H54 (cell line): ENCODE measurements at regions not wholly inside any gene's neighbourhood (a gene's known extent, or its start where the extent isn't known, plus 50 kb on each side); places are given as distances from the start of the nearest gene placed in this dataset.

Experiments used
- DNase-seq: peaks from one replicate; pipeline ENCODE4 v3.0.0; 2011; ENCODE audit warnings: low spot score, mixed read lengths; ENCODE audit not compliant: insufficient read length
- FAIRE-seq: peaks from 3 replicates; lab custom pipeline; 2011; peaks lifted over from hg19 to GRCh38; lab: Jason Lieb, UNC
- POLR2A ChIP-seq: IDR thresholded peaks from 2 replicates; pipeline ENCODE4 v1.6.1; 2011; ENCODE audit warnings: low read depth, mild to moderate bottlenecking, low read length

GRCh38 chr13:103759361-103759760, 693.1 kb upstream of the SLC10A2 start:
- DNase-seq (no peak), FAIRE-seq (no peak)
- TF ChIP-seq POLR2A, result no peak

- DNase-seq, result no peak
- FAIRE-seq, result no peak
- no peak for TF ChIP-seq POLR2A
Observed at GRCh38 chr13:103758222-103758621, 692.0 kb upstream of the SLC10A2 start.

DNA sequence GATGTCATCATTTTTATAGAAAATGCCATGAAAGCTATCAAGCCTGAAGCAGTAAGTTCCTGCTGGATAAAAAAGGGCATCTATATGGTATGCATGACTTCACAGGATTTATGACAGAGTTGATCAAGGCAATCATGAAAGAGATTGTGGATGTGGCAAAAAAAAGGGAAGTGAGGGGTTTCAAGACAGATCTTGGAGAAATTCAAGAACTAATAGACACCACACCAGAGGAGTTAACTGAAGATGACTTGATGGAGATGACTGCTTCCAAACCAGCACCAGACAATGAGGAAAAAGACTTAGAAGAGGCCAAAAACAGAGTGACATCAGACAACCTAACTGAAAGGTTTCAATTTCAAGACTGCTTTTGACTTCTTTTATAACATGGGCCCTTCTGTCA, 691.1 kb upstream of the SLC10A2 start:
- DNase-seq (no peak), FAIRE-seq (no peak)
- no peak for TF ChIP-seq POLR2A

DNA sequence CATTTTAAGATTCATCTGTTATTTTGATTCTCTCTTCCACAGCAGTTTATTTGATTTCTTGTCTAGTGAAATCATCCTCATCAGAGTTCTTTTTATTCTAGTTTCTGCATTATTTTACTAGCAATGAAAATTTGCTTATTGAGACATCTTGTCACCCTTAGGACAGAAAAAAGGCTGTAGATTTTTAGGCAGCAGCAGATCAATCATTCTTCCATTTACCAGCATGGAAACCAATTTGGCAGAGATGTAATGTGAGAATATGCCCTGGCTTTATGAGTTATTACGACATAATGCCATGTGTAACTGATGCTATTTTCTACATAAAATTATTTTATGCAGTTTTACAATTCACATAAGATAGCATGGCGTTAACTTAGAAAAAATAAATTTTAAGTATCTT, 688.6 kb upstream of the SLC10A2 start:
- DNase-seq, result no peak
- no peak for FAIRE-seq
- no peak for TF ChIP-seq POLR2A

DNA sequence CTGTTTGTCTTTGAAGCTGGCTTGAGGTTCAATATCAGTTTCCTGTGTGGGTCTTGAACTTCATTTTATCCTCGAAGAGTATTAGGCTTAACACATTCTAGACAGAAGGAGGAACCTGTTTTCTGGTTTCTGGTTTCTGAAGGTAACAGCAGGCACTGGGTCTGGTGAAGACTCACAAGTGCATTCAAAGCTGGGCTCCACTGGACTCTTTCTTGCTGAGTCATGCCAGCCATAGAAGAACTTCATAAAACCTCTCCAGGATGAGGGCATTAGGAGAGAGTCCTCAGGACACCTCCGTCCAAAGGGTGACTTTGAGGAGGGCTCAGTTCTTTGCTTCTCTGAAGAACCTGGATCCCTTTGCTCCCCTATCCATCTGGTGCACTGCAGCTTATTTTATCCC, 668.6 kb upstream of the SLC10A2 start:
- FAIRE-seq, result no peak
- DNase-seq, result no peak
- TF ChIP-seq POLR2A, result no peak

DNA sequence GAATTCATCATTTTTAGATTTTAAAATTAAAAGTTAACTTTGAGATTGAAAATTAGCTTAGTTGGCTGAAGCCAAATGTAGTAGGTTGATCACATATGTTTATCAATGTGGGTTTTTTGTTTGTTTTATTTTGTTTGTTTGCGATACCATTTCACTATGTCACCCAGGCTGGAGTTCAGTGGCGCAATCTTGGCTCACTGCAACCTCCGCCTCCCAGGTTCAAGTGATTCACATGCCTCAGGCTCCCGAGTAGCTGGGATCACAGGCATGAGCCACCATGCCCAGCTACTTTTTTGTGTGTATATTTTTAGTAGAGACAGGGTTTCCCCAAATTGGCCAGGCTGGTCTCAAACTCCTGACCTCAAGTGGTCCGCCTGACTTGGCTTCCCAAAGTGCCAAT, 665.7 kb upstream of the SLC10A2 start:
- no peak for FAIRE-seq
- no peak for DNase-seq

GRCh38 chr13:103730407-103730806, 664.2 kb upstream of the SLC10A2 start:
- no peak for FAIRE-seq

More for the DNA sequence above, 665.7 kb upstream of the SLC10A2 start:
- no peak for TF ChIP-seq POLR2A

GRCh38 chr13:103726808-103727207, 660.6 kb upstream of the SLC10A2 start:
- TF ChIP-seq POLR2A, result no peak
- DNase-seq, result no peak
- no peak for FAIRE-seq

More at GRCh38 chr13:103730407-103730806, 664.2 kb upstream of the SLC10A2 start:
- TF ChIP-seq POLR2A, result no peak
- DNase-seq, result no peak

DNA sequence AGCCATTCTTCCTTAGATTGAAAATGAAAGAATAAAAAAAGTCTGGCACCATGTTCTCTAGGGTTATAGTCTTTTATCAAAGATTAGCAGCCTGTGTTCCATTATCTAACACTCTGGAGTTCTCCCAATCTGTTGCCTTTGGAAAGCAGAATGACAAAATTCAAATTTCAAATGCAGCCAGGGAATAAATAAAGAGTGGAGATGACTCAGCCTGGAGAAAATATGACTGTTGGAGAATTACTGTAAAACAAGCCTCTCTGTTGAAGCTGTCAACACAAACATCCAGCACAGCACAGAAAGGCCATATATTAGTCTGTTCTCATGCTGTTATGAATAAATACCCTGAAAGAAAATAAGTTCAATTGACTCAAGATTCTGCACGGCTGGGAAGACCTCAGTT, 650.5 kb upstream of the SLC10A2 start:
- DNase-seq (no peak), FAIRE-seq (no peak)
- no peak for TF ChIP-seq POLR2A

DNA sequence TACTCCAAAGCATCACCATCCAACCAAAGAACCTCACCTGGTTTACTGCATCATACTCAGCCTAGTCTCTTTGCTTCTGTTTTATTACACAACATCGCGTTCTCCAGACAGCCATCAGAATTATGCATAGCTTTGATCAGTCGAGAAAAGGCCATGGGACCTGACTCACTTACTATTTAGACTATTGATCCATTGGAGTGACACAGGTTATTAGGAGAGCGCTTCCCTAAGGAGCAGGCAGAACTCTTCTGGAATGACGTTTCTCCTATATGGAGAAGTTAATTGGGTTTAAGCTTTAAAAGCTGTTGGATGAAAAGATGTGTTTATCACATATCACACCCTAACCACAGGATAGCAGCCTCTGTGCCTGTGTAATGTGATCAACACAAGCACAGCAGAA, 649.1 kb upstream of the SLC10A2 start:
- TF ChIP-seq POLR2A, result no peak
- no peak for FAIRE-seq
- no peak for DNase-seq

- no peak for DNase-seq
- no peak for TF ChIP-seq POLR2A
- FAIRE-seq, result no peak
Observed at GRCh38 chr13:103703246-103703645, 637.0 kb upstream of the SLC10A2 start.

- FAIRE-seq, result no peak
- no peak for TF ChIP-seq POLR2A
- no peak for DNase-seq
Observed at GRCh38 chr13:103698000-103698399, 631.8 kb upstream of the SLC10A2 start.

GRCh38 chr13:103695320-103695719, 629.1 kb upstream of the SLC10A2 start:
- no peak for TF ChIP-seq POLR2A
- DNase-seq (no peak), FAIRE-seq (no peak)

GRCh38 chr13:103694471-103694870, 628.3 kb upstream of the SLC10A2 start:
- DNase-seq, result no peak
- no peak for TF ChIP-seq POLR2A
- no peak for FAIRE-seq

DNA sequence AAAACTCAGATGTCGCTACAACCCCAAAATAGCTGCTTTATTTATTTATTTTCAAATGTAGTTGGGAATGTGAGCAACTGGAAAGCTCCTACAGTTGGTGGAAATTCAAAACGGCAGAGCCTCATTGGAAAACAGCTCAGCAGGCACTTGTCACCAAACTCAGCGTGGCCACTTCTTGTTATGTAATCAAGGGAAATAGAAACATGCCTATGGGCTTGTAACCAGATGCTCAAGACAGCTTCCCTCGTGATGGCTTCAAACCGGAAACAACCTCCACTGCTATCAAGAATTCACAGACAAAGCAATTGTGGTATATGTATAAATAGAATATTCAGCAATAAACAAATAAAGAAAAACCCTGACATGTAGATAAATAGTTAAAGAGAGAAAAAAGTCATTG, 627.8 kb upstream of the SLC10A2 start:
- no peak for DNase-seq
- FAIRE-seq, result no peak
- TF ChIP-seq POLR2A, result no peak

- FAIRE-seq (no peak), DNase-seq (no peak)
- TF ChIP-seq POLR2A, result no peak
Observed at GRCh38 chr13:103692442-103692841, 626.2 kb upstream of the SLC10A2 start.

DNA sequence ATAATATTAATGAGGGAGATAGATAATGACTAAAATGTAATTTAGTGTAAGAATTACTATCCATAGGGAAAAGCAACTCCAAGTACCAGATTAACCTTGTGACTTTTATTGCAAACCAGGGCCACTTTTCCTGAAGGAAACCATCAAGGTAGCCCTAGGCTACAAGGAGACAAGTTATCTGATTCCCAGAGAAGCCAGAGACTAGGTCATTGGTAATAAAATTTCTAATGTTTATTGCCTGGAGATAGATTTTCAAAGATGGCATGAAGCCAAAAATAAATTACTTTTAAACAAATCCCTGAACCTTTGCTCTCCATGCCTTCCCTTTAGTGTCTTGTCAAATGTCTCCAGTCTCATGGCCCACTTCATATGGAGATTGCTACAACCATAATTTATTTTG, 610.1 kb upstream of the SLC10A2 start:
- DNase-seq (no peak), FAIRE-seq (no peak)

More for the DNA sequence above, 610.1 kb upstream of the SLC10A2 start:
- no peak for TF ChIP-seq POLR2A
